ENCODE measurements at regions not wholly inside any gene's neighbourhood (a gene's known extent, or its start where the extent isn't known, plus 50 kb on each side); places are given as distances from the start of the nearest gene placed in this dataset.

GRCh38 chr5:26310415-26310814, 728.0 kb downstream of the CDH9 start:
- BruUV-seq (replicated peaks): no TSS peak
- dilution Hi-C loops (cut with MboI; ENCODE audit: extremely low pct_ligation_motif_present, low sequenced_read_pairs) (no loop called here), intact Hi-C loops (cut with micrococcal nuclease) (no loop called here)
- ChIA-PET CTCF (no interaction called here), POLR2A (no interaction called here)
- Histone ChIP-seq H2AFZ (ENCODE audit: low read depth, low read length) (no peak overlapping the region), H3K36me3 (ENCODE audit: control insufficient read depth in 2 of 2, extremely low read depth in 1 of 2, insufficient read depth in 2 of 2, low read length in 2 of 2) (no peaks in the 10 kb centered on the region), H3K27me3 (ENCODE audit: control insufficient read depth in 2 of 2, insufficient read depth in 2 of 2, low read length in 2 of 2) (no peaks in the 10 kb centered on the region), H3K4me3 (replicated peaks in 1 of 3; ENCODE audit: insufficient read depth in 1 of 3, low read depth in 1 of 3, low read length in 3 of 3) (no peak overlapping the region), H4K20me1 (replicated peaks; ENCODE audit: control insufficient read depth, extremely low read depth, insufficient read depth, low read length) (no peaks in the 10 kb centered on the region), H3K79me2 (ENCODE audit: control insufficient read depth, insufficient read depth, low read length) (no peaks in the 10 kb centered on the region), H3K4me1 (ENCODE audit: control insufficient read depth, extremely low read depth, insufficient read depth, low read length) (no peaks in the 10 kb centered on the region), H3K9me1 (replicated peaks; ENCODE audit: control insufficient read depth, extremely low read depth, insufficient read depth, low read length) (no peaks in the 10 kb centered on the region), H3K27ac (ENCODE audit: insufficient read depth, low read depth, low read length) (no peak overlapping the region), H3K9ac (replicated peaks; ENCODE audit: extremely low read depth, insufficient read depth, low read length) (no peak overlapping the region), H3K9me3 (replicated peaks; ENCODE audit: control insufficient read depth, insufficient read depth, low read length) (no peaks in the 10 kb centered on the region), H3K4me2 (ENCODE audit: insufficient read depth, low read length) (no peak overlapping the region)
- TF ChIP-seq, protein P1, sequence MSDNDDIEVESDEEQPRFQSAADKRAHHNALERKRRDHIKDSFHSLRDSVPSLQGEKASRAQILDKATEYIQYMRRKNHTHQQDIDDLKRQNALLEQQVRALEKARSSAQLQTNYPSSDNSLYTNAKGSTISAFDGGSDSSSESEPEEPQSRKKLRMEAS (IDR thresholded peaks at IDR 0.05; ENCODE audit: insufficient read depth, insufficient read length): no peak
- TF ChIP-seq FOS (IDR thresholded peaks at IDR 0.05; ENCODE audit: borderline replicate concordance, insufficient read depth, low read length): no peak
- no peak for TF ChIP-seq POLR2A (IDR thresholded peaks at IDR 0.05; ENCODE audit: low read depth, low read length)
- TF ChIP-seq CTCF (IDR thresholded peaks at IDR 0.05; ENCODE audit: extremely low read depth in 1 of 2, insufficient read depth in 1 of 2, low read depth in 1 of 2, low read length in 2 of 2): no peak
- TF ChIP-seq MYC (IDR thresholded peaks at IDR 0.05; ENCODE audit: low read depth, low read length): no peak
- no peak for TF ChIP-seq GATA2 (IDR thresholded peaks at IDR 0.05; ENCODE audit: insufficient read depth, insufficient read length, low read depth, low read length)
- no peak for TF ChIP-seq POLR2AphosphoS5 (IDR thresholded peaks at IDR 0.05; ENCODE audit: insufficient read depth, low read depth, low read length)
- TF ChIP-seq JUN (IDR thresholded peaks at IDR 0.05; ENCODE audit: borderline replicate concordance, insufficient read depth, insufficient read length, low read depth): no peak
- no peak for TF ChIP-seq EZH2 (IDR thresholded peaks at IDR 0.05; ENCODE audit: borderline replicate concordance, low read depth, low read length, severe bottlenecking)
- FAIRE-seq (no peak), DNase-seq (ENCODE audit: low read depth, low spot score) (no peak)
